GM23338 (cell line): ENCODE measurements at regions not wholly inside any gene's neighbourhood (a gene's known extent, or its start where the extent isn't known, plus 50 kb on each side); places are given as distances from the start of the nearest gene placed in this dataset.

ENCODE experiments used
- ATAC-seq: fragments of 200-7000 bp; cut with Tn5 transposase; 3 replicates; pipeline ENCODE4 v1.9.1; 2020
- DNase-seq: peaks from one replicate; pipeline ENCODE4 v3.0.0-alpha.2; 2015; ENCODE audit warnings: low spot score
- H2AFZ ChIP-seq: fragments of 200-600 bp; sonication (generic); 2 replicates; pipeline ENCODE4 v1.8.0; 2016; ENCODE audit warnings: antibody characterized with exemption, mild to moderate bottlenecking, moderate library complexity
- H3F3A ChIP-seq: fragments of 200-600 bp; sonication (generic); replicated peaks from 2 replicates; pipeline ENCODE4 v1.8.0; 2017; ENCODE audit warnings: antibody characterized with exemption, mixed run types, low read depth
- H3K27ac ChIP-seq: fragments of 200-600 bp; sonication (generic); 2 replicates; pipeline ENCODE4 v1.6.1; 2016; ENCODE audit warnings: low read depth
- H3K27me3 ChIP-seq: fragments of 200-600 bp; sonication (generic); 2 replicates; pipeline ENCODE4 v1.8.0; 2016; ENCODE audit warnings: mild to moderate bottlenecking, mixed run types, moderate library complexity; ENCODE audit not compliant: insufficient read depth
- H3K36me3 ChIP-seq: fragments of 200-600 bp; sonication (generic); 2 replicates; pipeline ENCODE4 v1.8.0; 2016; ENCODE audit warnings: mild to moderate bottlenecking; ENCODE audit not compliant: insufficient read depth
- H3K4me1 ChIP-seq: fragments of 200-600 bp; sonication (generic); 2 replicates; pipeline ENCODE4 v1.8.0; 2016; ENCODE audit warnings: mild to moderate bottlenecking, moderate library complexity; ENCODE audit not compliant: insufficient read depth
- H3K4me2 ChIP-seq: fragments of 200-600 bp; sonication (generic); 2 replicates; pipeline ENCODE4 v1.7.1; 2017; ENCODE audit warnings: mixed run types
- H3K4me3 ChIP-seq: fragments of 200-600 bp; sonication (generic); 2 replicates; pipeline ENCODE4 v1.6.1; 2016; ENCODE audit warnings: mixed run types
- H3K79me2 ChIP-seq: fragments of 200-600 bp; sonication (generic); replicated peaks from 2 replicates; pipeline ENCODE4 v1.8.0; 2017; ENCODE audit warnings: mild to moderate bottlenecking; ENCODE audit not compliant: insufficient read depth
- H3K9me2 ChIP-seq: fragments of 200-600 bp; sonication (generic); 2 replicates; pipeline ENCODE4 v1.8.0; 2017; ENCODE audit not compliant: insufficient read depth
- H4K20me1 ChIP-seq: fragments of 200-600 bp; sonication (generic); replicated peaks from 2 replicates; pipeline ENCODE4 v1.8.0; 2017; ENCODE audit warnings: mild to moderate bottlenecking; ENCODE audit not compliant: insufficient read depth
- H3K27ac Mint-ChIP-seq: 2 replicates; pipeline ENCODE4 v1.8.0; 2020; ENCODE audit warnings: inconsistent platforms, mild to moderate bottlenecking, moderate library complexity, mixed read lengths
- H3K27me3 Mint-ChIP-seq: 3 replicates; pipeline ENCODE4 v1.8.0; 2022; ENCODE audit warnings: low read depth, mild to moderate bottlenecking, moderate library complexity, mixed read lengths, inconsistent platforms; ENCODE audit not compliant: insufficient read depth, poor library complexity
- H3K36me3 Mint-ChIP-seq: 3 replicates; pipeline ENCODE4 v1.8.0; 2021; ENCODE audit warnings: low read depth, mild to moderate bottlenecking, inconsistent platforms, moderate library complexity, mixed read lengths
- H3K4me1 Mint-ChIP-seq: 3 replicates; pipeline ENCODE4 v1.8.0; 2020; ENCODE audit warnings: mild to moderate bottlenecking, inconsistent platforms, mixed read lengths
- H3K4me3 Mint-ChIP-seq: 3 replicates; pipeline ENCODE4 v1.8.0; 2021; ENCODE audit warnings: moderate library complexity, mild to moderate bottlenecking, inconsistent platforms, mixed read lengths
- H3K9me3 Mint-ChIP-seq: 3 replicates; pipeline ENCODE4 v1.8.0; 2020; ENCODE audit warnings: moderate library complexity, mild to moderate bottlenecking, inconsistent platforms, mixed read lengths
- REST ChIP-seq: IDR thresholded peaks from one replicate; pipeline ENCODE4 v1.6.1; 2018; ENCODE audit warnings: antibody characterized with exemption; ENCODE audit not compliant: unreplicated experiment
- ZNF462 ChIP-seq: fragments of 250-450 bp; sonication (Bioruptor Pico); IDR thresholded peaks from 2 replicates; pipeline ENCODE4 v1.5.0; 2020; ENCODE audit warnings: mild to moderate bottlenecking, moderate library complexity

GRCh38 chr2:172253190-172254052 lies 150.7 kb upstream of the DLX2 start (continued):
- TF ChIP-seq ZNF462 (CRISPR knock-in tag): no peak

- H3K4me3 ChIP-seq: no peak overlapping the region
- DNase-seq: no peak
- no peak overlapping the region for H2AFZ ChIP-seq
- peaks cover 36% of the 10 kb centered on the region for H3K4me1 Mint-ChIP-seq
- H3K36me3 ChIP-seq: no peaks in the 10 kb centered on the region
- peaks cover 3% of the 10 kb centered on the region for H3K27me3 Mint-ChIP-seq
- no peak overlapping the region for H3K27ac Mint-ChIP-seq
- 0 out of 2 replicates have a peak, but pooled peaks cover 2% of the 10 kb centered on the region for H3K9me2 ChIP-seq
- no peaks in the 10 kb centered on the region for H3K9me3 Mint-ChIP-seq
- H3K36me3 Mint-ChIP-seq: no peaks in the 10 kb centered on the region
- no peak for ATAC-seq
- no peaks in the 10 kb centered on the region for H3K27me3 ChIP-seq
- no peaks in the 10 kb centered on the region for H3K79me2 ChIP-seq
- H3K27ac ChIP-seq: no peak overlapping the region
- no peak overlapping the region for H3K4me2 ChIP-seq
- no peaks in the 10 kb centered on the region for H4K20me1 ChIP-seq
- H3K4me3 Mint-ChIP-seq: no peak overlapping the region
- no peak for TF ChIP-seq REST
- TF ChIP-seq ZNF462 (CRISPR knock-in tag): no peak
- H3F3A ChIP-seq: no peaks in the 10 kb centered on the region
- peaks cover 34% of the 10 kb centered on the region for H3K4me1 ChIP-seq
Measured at GRCh38 chr2:172256886-172257285, 154.2 kb upstream of the DLX2 start.
